SK-N-SH treated with all-trans-retinoic acid at 6 μM for 48 hours (cell line): ENCODE measurements at regions not wholly inside any gene's neighbourhood (a gene's known extent, or its start where the extent isn't known, plus 50 kb on each side); places are given as distances from the start of the nearest gene placed in this dataset.

ENCODE experiments used
- CSRNP3 ChIP-seq: fragments of 250-450 bp; sonication (Bioruptor Pico); IDR thresholded peaks from 2 replicates; pipeline ENCODE4 v1.5.1; 2021; ENCODE audit warnings: mild to moderate bottlenecking, moderate library complexity
- RARB ChIP-seq: fragments of 250-450 bp; sonication (Bioruptor Pico); IDR thresholded peaks from 2 replicates; pipeline ENCODE4 v1.8.0; 2021; ENCODE audit warnings: mild to moderate bottlenecking, moderate library complexity
- ZFP30 ChIP-seq: fragments of 450-650 bp; formaldehyde crosslinking; IDR thresholded peaks from 2 replicates; pipeline ENCODE4 v1.5.0; 2022; ENCODE audit warnings: mild to moderate bottlenecking, moderate library complexity
- ZNF70 ChIP-seq: fragments of 450-650 bp; formaldehyde crosslinking; IDR thresholded peaks from 2 replicates; pipeline ENCODE4 v1.5.0; 2020; ENCODE audit warnings: mild to moderate bottlenecking, moderate library complexity

- TF ChIP-seq CSRNP3 (CRISPR knock-in tag) (no peak), RARB (CRISPR knock-in tag) (no peak), ZNF70 (CRISPR knock-in tag) (no peak), ZFP30 (CRISPR knock-in tag) (no peak)
Observed at GRCh38 chr15:99467338-99467720, 98.5 kb upstream of the MEF2A start.
